H4 (cell line): ENCODE measurements at regions not wholly inside any gene's neighbourhood (a gene's known extent, or its start where the extent isn't known, plus 50 kb on each side); places are given as distances from the start of the nearest gene placed in this dataset.
"Not testable (repeated sequence)": the region's sequence is repeated elsewhere in the genome, so short reads cannot be mapped to it uniquely, and the experiment has no call there.

Experiments used
- DNase-seq: peaks from one replicate; pipeline ENCODE4 v3.0.0-alpha.2; 2015; ENCODE audit warnings: low spot score

GRCh38 chr6:112504621-112505020 lies 157.5 kb downstream of the RFPL4B start:
- DNase-seq = no peak

- DNase-seq = no peak
These were observed 164.3 kb downstream of the RFPL4B start for GRCh38 chr6:112511441-112511840.

GRCh38 chr6:112513175-112513574 lies 166.0 kb downstream of the RFPL4B start:
- no peak for DNase-seq

- DNase-seq = no peak
These were observed 175.5 kb downstream of the RFPL4B start for GRCh38 chr6:112522587-112522986.

- no peak for DNase-seq
These were observed 176.9 kb downstream of the RFPL4B start for GRCh38 chr6:112524071-112524470.

GRCh38 chr6:112525749-112526148 lies 178.6 kb downstream of the RFPL4B start:
- DNase-seq = no peak

GRCh38 chr6:112526594-112526993 lies 179.5 kb downstream of the RFPL4B start:
- DNase-seq = no peak

GRCh38 chr6:112528306-112528705 lies 181.2 kb downstream of the RFPL4B start:
- not testable (repeated sequence) for DNase-seq

- no peak for DNase-seq
These were observed 188.7 kb downstream of the RFPL4B start for GRCh38 chr6:112535816-112536215.

GRCh38 chr6:112539355-112539754 lies 192.2 kb downstream of the RFPL4B start:
- DNase-seq = no peak

GRCh38 chr6:112541847-112542246 lies 194.7 kb downstream of the RFPL4B start:
- not testable (repeated sequence) for DNase-seq

- DNase-seq = not testable (repeated sequence)
These were observed 200.4 kb downstream of the RFPL4B start for GRCh38 chr6:112547321-112548085.

GRCh38 chr6:112549749-112550148 lies 202.6 kb downstream of the RFPL4B start:
- DNase-seq = no peak

GRCh38 chr6:112557435-112557834 lies 210.3 kb downstream of the RFPL4B start:
- no peak for DNase-seq

GRCh38 chr6:112557961-112558360 lies 210.8 kb downstream of the RFPL4B start:
- no peak for DNase-seq

- no peak for DNase-seq
These were observed 213.5 kb downstream of the RFPL4B start for GRCh38 chr6:112560651-112561050.

- DNase-seq = peak; percentile 41
These were observed 215.4 kb downstream of the RFPL4B start for GRCh38 chr6:112562301-112563231.

GRCh38 chr6:112563368-112563767 lies 216.2 kb downstream of the RFPL4B start:
- peak; percentile 43 for DNase-seq

GRCh38 chr6:112568066-112568465 lies 220.9 kb downstream of the RFPL4B start:
- DNase-seq = no peak

- DNase-seq = no peak
These were observed 224.5 kb downstream of the RFPL4B start for GRCh38 chr6:112571488-112572270.

- no peak for DNase-seq
These were observed 227.1 kb downstream of the RFPL4B start for GRCh38 chr6:112574190-112574589.

GRCh38 chr6:112575309-112575834 lies 228.2 kb downstream of the RFPL4B start:
- DNase-seq = no peak
